ENCODE measurements at regions not wholly inside any gene's neighbourhood (a gene's known extent, or its start where the extent isn't known, plus 50 kb on each side); places are given as distances from the start of the nearest gene placed in this dataset.
"Not testable (repeated sequence)": the region's sequence is repeated elsewhere in the genome, so short reads cannot be mapped to it uniquely, and the experiment has no call there.

DNA sequence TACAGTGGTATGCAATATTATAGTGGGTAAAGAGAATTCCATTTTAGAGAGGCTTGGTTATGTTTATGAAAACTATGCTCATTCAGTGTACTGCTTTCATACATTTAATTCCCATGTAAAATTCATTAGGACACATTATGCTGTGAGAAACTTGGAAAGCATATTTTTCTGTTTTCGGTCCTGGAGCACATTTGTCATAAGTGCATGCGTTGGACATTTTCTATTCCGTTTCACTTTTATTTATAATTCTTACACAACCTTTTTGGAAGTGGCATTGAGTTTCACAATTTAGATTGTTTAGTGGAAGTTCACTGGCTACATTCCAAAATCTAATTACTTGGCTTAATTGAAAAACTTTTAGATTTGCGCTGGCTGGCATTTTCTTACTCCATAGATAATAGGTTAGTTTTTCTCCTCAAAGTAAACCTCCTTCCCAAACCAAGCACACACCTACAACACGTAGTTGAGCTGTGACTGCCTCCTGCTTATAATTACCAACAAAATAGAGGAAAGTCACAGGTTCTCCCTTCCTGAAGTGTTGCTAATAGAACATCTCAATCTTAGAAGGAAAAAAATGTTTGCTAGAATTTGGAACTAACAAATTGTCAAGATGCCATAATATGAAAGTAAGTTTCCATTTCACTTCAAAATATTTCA is 938.5 kb downstream of the TRHDE start:
- ATAC-seq (ENCODE audit: low read depth in 2 of 2) = no peak
- Mint-ChIP-seq H3K27me3 (no peaks in the 10 kb centered on the region), H3K4me1 (no peaks in the 10 kb centered on the region), H3K9me3 (peaks cover 0 to 7% (median 0%) of the 10 kb centered on the region in 7 donors), H3K27ac (no peak overlapping the region), H3K4me3 (no peak overlapping the region), H3K36me3 (no peaks in the 10 kb centered on the region)
- no peak for DNase-seq

DNA sequence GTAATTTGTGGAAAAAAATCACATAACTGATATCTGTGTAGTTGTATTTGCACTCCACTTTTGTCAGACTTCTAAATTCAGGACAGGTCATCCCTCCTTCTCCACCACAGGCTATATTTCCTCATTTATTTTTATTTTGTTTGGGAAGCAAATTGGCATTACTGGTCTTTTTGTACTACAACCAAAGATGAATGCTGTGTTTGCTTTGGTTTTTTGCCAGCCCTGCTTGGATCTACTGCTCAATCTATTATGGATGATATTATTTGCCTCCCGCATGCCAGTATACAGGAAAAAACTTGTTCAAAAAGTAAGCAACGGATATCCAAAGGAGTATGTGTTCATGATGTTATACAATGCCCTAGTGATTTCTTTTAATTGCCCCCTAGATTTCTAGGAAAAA is 948.8 kb downstream of the TRHDE start:
- H3K4me1 Mint-ChIP-seq = no peaks in the 10 kb centered on the region

GRCh38 chr12:73221398-73221797 is 949.2 kb downstream of the TRHDE start:
- Mint-ChIP-seq H3K27ac (no peak overlapping the region), H3K4me3 (no peak overlapping the region), H3K4me1 (no peaks in the 10 kb centered on the region), H3K36me3 (no peaks in the 10 kb centered on the region), H3K27me3 (no peaks in the 10 kb centered on the region), H3K9me3 (peaks cover 0 to 9% (median 8%) of the 10 kb centered on the region in 7 donors)
- no peak for ATAC-seq (ENCODE audit: low read depth in 2 of 2)
- no peak for DNase-seq

More for the DNA sequence above, 948.8 kb downstream of the TRHDE start:
- H3K27me3 Mint-ChIP-seq = no peaks in the 10 kb centered on the region
- DNase-seq (no peak), ATAC-seq (ENCODE audit: low read depth in 2 of 2) (no peak)
- H3K27ac Mint-ChIP-seq = no peak overlapping the region
- no peak overlapping the region for H3K4me3 Mint-ChIP-seq
- H3K9me3 Mint-ChIP-seq = peaks cover 0 to 9% (median 8%) of the 10 kb centered on the region in 7 donors
- no peaks in the 10 kb centered on the region for H3K36me3 Mint-ChIP-seq

DNA sequence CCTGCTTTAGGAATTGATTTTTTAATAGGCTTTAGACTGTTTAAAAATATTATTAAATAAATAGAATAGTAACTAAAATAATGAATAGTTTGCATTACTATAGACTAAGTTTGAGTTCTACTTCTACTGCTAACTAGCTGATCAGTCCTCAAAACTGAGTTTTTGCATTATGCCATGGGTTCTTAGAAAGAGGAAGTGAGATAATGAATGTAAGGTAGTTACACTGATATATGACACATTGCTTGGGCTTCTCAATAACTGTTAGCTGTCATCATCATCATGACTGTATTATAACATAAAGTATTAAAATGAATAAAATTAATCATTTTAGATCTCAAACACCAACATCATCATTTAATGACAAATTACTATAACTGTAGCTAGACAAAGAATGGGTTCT is 949.7 kb downstream of the TRHDE start:
- H3K9me3 Mint-ChIP-seq = peaks cover 0 to 9% (median 8%) of the 10 kb centered on the region in 7 donors
- DNase-seq (no peak), ATAC-seq (ENCODE audit: low read depth in 2 of 2) (no peak)
- H3K36me3 Mint-ChIP-seq = no peaks in the 10 kb centered on the region
- no peaks in the 10 kb centered on the region for H3K27me3 Mint-ChIP-seq
- H3K4me3 Mint-ChIP-seq = no peak overlapping the region
- no peak overlapping the region for H3K27ac Mint-ChIP-seq
- no peaks in the 10 kb centered on the region for H3K4me1 Mint-ChIP-seq

DNA sequence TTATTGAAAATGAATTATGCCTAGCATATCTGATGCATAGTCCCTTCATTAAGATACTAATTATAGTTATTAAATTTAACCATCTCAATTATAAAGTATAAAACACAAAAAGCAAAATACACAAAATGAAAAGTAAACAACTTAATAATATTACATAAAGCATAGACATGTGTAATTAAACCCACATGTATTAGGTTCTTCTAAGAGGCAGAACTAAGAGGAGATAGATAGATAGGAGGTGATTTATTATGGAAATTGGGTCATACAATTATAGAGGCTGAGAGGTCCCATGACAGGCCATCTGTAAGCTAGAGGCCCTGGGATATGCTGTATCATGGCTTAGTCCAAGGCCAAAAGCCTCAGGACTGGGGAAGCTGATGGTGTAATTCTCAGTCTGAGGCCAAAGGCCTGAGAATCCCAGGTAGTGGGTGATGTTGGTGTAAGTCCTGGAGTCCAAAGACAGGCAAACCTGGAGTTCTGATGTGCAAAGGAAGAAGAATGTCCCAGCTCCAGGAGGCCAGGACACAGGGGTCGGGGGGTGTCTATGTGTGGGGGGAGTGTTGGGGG is 953.3 kb downstream of the TRHDE start:
- no peak overlapping the region for H3K4me3 Mint-ChIP-seq
- ATAC-seq (ENCODE audit: low read depth in 2 of 2) (no peak), DNase-seq (no peak)
- H3K4me1 Mint-ChIP-seq = no peaks in the 10 kb centered on the region
- peaks cover 0 to 4% (median 0%) of the 10 kb centered on the region in 7 donors for H3K9me3 Mint-ChIP-seq
- H3K27me3 Mint-ChIP-seq = no peaks in the 10 kb centered on the region
- H3K36me3 Mint-ChIP-seq = no peaks in the 10 kb centered on the region
- H3K27ac Mint-ChIP-seq = no peak overlapping the region

DNA sequence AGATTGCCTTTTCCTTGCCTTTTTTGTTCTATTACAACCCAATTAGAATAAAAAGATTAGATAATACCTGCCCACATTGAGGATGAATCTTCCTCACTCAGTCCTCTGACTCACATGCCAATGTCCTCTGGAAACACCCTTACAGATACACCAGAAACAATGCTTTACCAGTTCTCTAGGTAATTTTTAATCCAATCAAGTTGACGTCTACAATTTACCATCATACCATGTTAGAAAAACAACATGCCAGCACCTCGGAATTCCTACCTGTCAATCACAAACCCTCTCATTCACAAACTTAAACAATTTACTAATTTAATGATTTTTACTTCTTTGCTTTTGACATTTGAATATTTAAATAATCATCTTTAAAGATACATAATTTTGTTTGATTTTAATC is 953.8 kb downstream of the TRHDE start:
- DNase-seq (no peak), ATAC-seq (ENCODE audit: low read depth in 2 of 2) (no peak)
- H3K9me3 Mint-ChIP-seq = peaks cover 0 to 4% (median 0%) of the 10 kb centered on the region in 7 donors
- H3K36me3 Mint-ChIP-seq = no peaks in the 10 kb centered on the region
- no peak overlapping the region for H3K4me3 Mint-ChIP-seq
- no peaks in the 10 kb centered on the region for H3K4me1 Mint-ChIP-seq
- no peak overlapping the region for H3K27ac Mint-ChIP-seq
- H3K27me3 Mint-ChIP-seq = no peaks in the 10 kb centered on the region

- ATAC-seq (ENCODE audit: low read depth in 2 of 2) = no peak
- H3K27ac Mint-ChIP-seq = no peak overlapping the region
- no peaks in the 10 kb centered on the region for H3K36me3 Mint-ChIP-seq
- peaks cover 0 to 6% (median 3%) of the 10 kb centered on the region in 7 donors for H3K9me3 Mint-ChIP-seq
- no peak overlapping the region for H3K4me3 Mint-ChIP-seq
- no peaks in the 10 kb centered on the region for H3K27me3 Mint-ChIP-seq
- no peaks in the 10 kb centered on the region for H3K4me1 Mint-ChIP-seq
- DNase-seq = no peak
Measured at GRCh38 chr12:73226593-73226992, 954.4 kb downstream of the TRHDE start.

DNA sequence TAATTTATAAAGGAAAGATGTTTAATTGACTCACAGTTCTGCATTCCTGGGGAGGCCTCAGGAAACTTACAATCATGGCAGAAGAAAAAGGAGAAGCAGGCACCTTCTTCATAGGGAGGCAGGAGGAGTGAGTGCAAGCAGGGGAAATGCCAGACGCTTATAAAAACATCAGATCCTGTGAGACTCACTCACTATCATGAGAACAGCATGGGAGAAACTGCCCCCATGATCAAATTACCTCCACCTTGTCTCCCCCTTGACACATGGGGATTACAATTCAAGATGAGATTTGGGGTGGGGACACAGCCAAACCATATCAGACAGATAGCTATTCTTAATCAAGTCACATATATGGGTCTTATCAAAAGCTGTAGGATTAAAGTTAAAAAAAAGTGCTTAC is 956.7 kb downstream of the TRHDE start:
- not testable (repeated sequence) for H3K4me3 Mint-ChIP-seq; H3K36me3 Mint-ChIP-seq; H3K27ac Mint-ChIP-seq; H3K4me1 Mint-ChIP-seq; ATAC-seq (ENCODE audit: low read depth in 2 of 2); DNase-seq; H3K27me3 Mint-ChIP-seq
- H3K9me3 Mint-ChIP-seq = peaks cover 4 to 18% (median 6%) of the 10 kb centered on the region in 7 donors

DNA sequence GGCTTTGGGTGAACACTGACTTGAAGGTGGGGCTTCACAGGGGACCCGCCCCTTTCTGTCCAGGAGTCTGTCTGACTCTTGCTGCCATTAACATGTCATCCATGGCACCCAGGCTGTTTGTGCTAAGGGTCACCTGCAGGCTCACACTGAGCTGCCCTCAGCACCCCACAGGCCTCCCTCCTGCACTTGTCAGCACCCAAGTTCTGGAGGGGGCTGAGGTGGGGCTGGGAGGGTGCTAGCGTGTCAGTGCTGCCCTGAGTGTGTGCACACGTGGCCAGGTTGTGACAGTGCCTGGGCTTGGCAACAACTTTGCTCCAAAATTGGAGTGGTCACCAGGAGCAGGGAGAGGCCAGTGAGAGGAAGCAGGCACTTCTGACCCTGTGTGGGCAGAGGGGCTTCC is 963.2 kb downstream of the TRHDE start:
- H3K4me3 Mint-ChIP-seq = no peak overlapping the region
- ATAC-seq (ENCODE audit: low read depth in 2 of 2) = no peak
- no peak for DNase-seq
- H3K27me3 Mint-ChIP-seq = no peaks in the 10 kb centered on the region
- peaks cover 8 to 31% (median 11%) of the 10 kb centered on the region in 7 donors for H3K9me3 Mint-ChIP-seq
- H3K4me1 Mint-ChIP-seq = no peaks in the 10 kb centered on the region
- no peaks in the 10 kb centered on the region for H3K36me3 Mint-ChIP-seq
- no peak overlapping the region for H3K27ac Mint-ChIP-seq

GRCh38 chr12:73240110-73240509 is 967.9 kb downstream of the TRHDE start:
- Mint-ChIP-seq H3K27ac (no peak overlapping the region), H3K36me3 (no peaks in the 10 kb centered on the region), H3K27me3 (no peaks in the 10 kb centered on the region), H3K4me1 (no peaks in the 10 kb centered on the region), H3K9me3 (peaks cover 3 to 11% (median 7%) of the 10 kb centered on the region in 7 donors), H3K4me3 (no peak overlapping the region)
- DNase-seq (no peak), ATAC-seq (ENCODE audit: low read depth in 2 of 2) (no peak)

DNA sequence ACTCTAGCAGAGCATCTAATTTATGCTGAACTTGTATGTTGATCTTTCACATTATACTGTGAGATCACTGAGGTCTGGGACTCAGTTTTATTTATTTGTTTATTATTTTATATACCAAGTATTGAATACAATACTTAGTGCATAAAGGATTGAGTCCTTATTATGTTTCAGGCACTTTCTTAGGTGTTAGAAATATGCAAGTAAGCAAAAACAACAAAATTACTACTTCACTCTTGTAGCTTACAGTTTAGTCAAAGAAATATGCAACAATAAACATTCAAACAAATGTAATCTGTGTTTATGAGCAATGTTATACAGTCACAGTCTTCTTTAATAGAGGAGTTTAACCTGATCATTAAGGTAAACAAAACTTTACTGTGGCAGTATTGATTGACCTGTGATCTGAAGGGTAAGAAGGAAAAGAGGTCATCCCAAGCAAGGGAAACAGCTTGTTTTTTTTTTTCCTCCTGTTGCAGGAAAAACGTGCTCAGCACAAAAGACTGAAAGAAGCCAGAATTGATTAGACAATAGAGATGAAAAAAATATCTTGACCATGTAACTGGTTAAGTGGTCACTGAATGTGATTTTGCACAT is 990.7 kb downstream of the TRHDE start:
- Mint-ChIP-seq H3K27ac (no peak overlapping the region), H3K27me3 (no peaks in the 10 kb centered on the region), H3K4me3 (no peak overlapping the region), H3K36me3 (peaks cover 0 to 7% of the 10 kb centered on the region in 2 donors), H3K4me1 (no peaks in the 10 kb centered on the region), H3K9me3 (peaks cover 0 to 11% (median 5%) of the 10 kb centered on the region in 7 donors)
- DNase-seq (no peak), ATAC-seq (ENCODE audit: low read depth in 2 of 2) (no peak)

- no peak for ATAC-seq (ENCODE audit: low read depth in 2 of 2)
Measured at GRCh38 chr12:73266206-73266605, 994.0 kb downstream of the TRHDE start.

GRCh38 chr12:73274976-73275375 is 1002.8 kb downstream of the TRHDE start:
- H3K4me1 Mint-ChIP-seq = no peaks in the 10 kb centered on the region
- no peak overlapping the region for H3K27ac Mint-ChIP-seq
- no peaks in the 10 kb centered on the region for H3K36me3 Mint-ChIP-seq
- no peak overlapping the region for H3K4me3 Mint-ChIP-seq
- ATAC-seq (ENCODE audit: low read depth in 2 of 2) (no peak), DNase-seq (no peak)
- H3K9me3 Mint-ChIP-seq = peaks cover 0 to 11% (median 7%) of the 10 kb centered on the region in 7 donors
- H3K27me3 Mint-ChIP-seq = no peaks in the 10 kb centered on the region

More at GRCh38 chr12:73266206-73266605, 994.0 kb downstream of the TRHDE start:
- peaks cover 0 to 7% of the 10 kb centered on the region in 2 donors for H3K36me3 Mint-ChIP-seq
- no peak for DNase-seq
- H3K9me3 Mint-ChIP-seq = peaks cover 0 to 23% (median 10%) of the 10 kb centered on the region in 7 donors
- no peaks in the 10 kb centered on the region for H3K4me1 Mint-ChIP-seq
- no peak overlapping the region for H3K4me3 Mint-ChIP-seq
- H3K27ac Mint-ChIP-seq = no peak overlapping the region
- H3K27me3 Mint-ChIP-seq = no peaks in the 10 kb centered on the region

DNA sequence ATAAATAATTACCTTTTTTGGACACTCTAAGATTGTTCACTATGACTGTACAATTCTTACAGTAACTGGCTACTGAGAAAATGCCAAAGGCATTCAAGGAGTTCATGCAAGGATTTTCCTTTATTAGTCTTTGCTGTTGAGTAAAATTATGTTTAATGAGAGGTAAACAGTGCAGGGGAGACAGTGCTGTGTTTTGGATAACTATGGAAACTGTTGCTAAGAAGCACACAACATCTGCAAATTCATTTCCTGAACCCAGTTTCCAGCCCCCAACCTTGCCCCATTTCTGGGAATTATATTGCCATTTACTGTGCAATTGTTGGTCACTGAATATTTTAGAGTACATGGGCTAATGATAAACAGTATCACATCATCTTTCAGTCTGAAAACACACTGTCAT is 1005.8 kb downstream of the TRHDE start:
- ATAC-seq (ENCODE audit: low read depth in 2 of 2) = no peak
- Mint-ChIP-seq H3K27me3 (no peaks in the 10 kb centered on the region), H3K4me3 (no peak overlapping the region)

More for the DNA sequence above, 1005.8 kb downstream of the TRHDE start:
- Mint-ChIP-seq H3K27ac (no peak overlapping the region), H3K36me3 (no peaks in the 10 kb centered on the region), H3K9me3 (peaks cover 0 to 7% (median 3%) of the 10 kb centered on the region in 7 donors), H3K4me1 (no peaks in the 10 kb centered on the region)
- no peak for DNase-seq
